Mammary epithelial cell (primary cell): ENCODE measurements at regions not wholly inside any gene's neighbourhood (a gene's known extent, or its start where the extent isn't known, plus 50 kb on each side); places are given as distances from the start of the nearest gene placed in this dataset.

Experiments
- CTCF ChIP-seq, 2 donors: IDR thresholded peaks in 1 of 2; conservative IDR thresholded peaks in 1 of 2; 2 replicates each; pipeline ENCODE4 v1.5.1; 2011 to 2012; ENCODE audit warnings: inconsistent platforms in 2 of 2, low read length in 2 of 2, mild to moderate bottlenecking in 2 of 2, control low read depth in 1 of 2, low read depth in 1 of 2; ENCODE audit not compliant: insufficient read depth in 1 of 2; ENCODE audit errors: extremely low read depth in 1 of 2
- EZH2 ChIP-seq: IDR thresholded peaks from 2 replicates; pipeline ENCODE4 v1.6.1; 2012; ENCODE audit warnings: low read length, inconsistent platforms, borderline replicate concordance

- TF ChIP-seq CTCF (conservative IDR thresholded peaks at IDR 0.05 in 1 of 2, IDR thresholded peaks at IDR 0.05 in 1 of 2; ENCODE audit: extremely low read depth in 1 of 2, insufficient read depth in 1 of 2, low read depth in 1 of 2, low read length in 2 of 2) = no peak
- TF ChIP-seq EZH2 = no peak
These were observed 142.9 kb upstream of the ZNF521 start for GRCh38 chr18:25494888-25495287.
